IMR-90 (cell line): ENCODE measurements at regions not wholly inside any gene's neighbourhood (a gene's known extent, or its start where the extent isn't known, plus 50 kb on each side); places are given as distances from the start of the nearest gene placed in this dataset.
"Not testable (repeated sequence)": the region's sequence is repeated elsewhere in the genome, so short reads cannot be mapped to it uniquely, and the experiment has no call there.

ENCODE experiments used
- ATAC-seq: fragments of 200-7000 bp; cut with Tn5 transposase; 2 replicates; pipeline ENCODE4 v1.9.1; 2020; ENCODE audit warnings: low read depth, mild to moderate bottlenecking, moderate library complexity
- BruUV-seq: library from RNA; stranded (reverse); fragments of 400-500 nt; replicated peaks from 2 replicates; lab custom pipeline; 2021; lab: Mats Ljungman, UMichigan
- CTCF ChIA-PET: fragments of 300-600 bp; formaldehyde crosslinking; extraction: SDS; loops from one replicate; lab custom pipeline; 2021; ENCODE audit warnings: antibody characterized with exemption; lab: Yijun Ruan, JAX
- POLR2A ChIA-PET: fragments of 300-600 bp; sonication (Branson Sonifier 250); formaldehyde crosslinking; loops from one replicate; lab custom pipeline; 2022; ENCODE audit warnings: antibody characterized with exemption; ENCODE audit not compliant: unreplicated experiment; lab: Charles Lee
- DNase-seq: peaks from one replicate; pipeline ENCODE4 v3.0.0; 2013
- H2AFZ ChIP-seq: replicated peaks from 2 replicates; pipeline ENCODE3; 2013; ENCODE audit warnings: low read length, mild to moderate bottlenecking; ENCODE audit not compliant: poor library complexity
- H2AK5ac ChIP-seq: 2 replicates; pipeline ENCODE4 v1.6.1; 2013; ENCODE audit warnings: low read depth, low read length, inconsistent platforms
- H2AK9ac ChIP-seq: replicated peaks from 2 replicates; pipeline ENCODE3; 2013; ENCODE audit warnings: mild to moderate bottlenecking, low read depth, low read length, moderate library complexity; ENCODE audit not compliant: poor library complexity
- H2BK120ac ChIP-seq: 2 replicates; pipeline ENCODE4 v1.6.1; 2013; ENCODE audit warnings: low read depth, low read length, inconsistent platforms
- H2BK15ac ChIP-seq: 3 replicates; pipeline ENCODE4 v1.6.1; 2013; ENCODE audit warnings: low read depth, low read length, inconsistent platforms
- H2BK20ac ChIP-seq: 2 replicates; pipeline ENCODE4 v1.6.1; 2013; ENCODE audit warnings: low read depth, mild to moderate bottlenecking, inconsistent platforms, low read length, moderate library complexity
- H2BK5ac ChIP-seq: 2 replicates; pipeline ENCODE4 v1.6.1; 2013; ENCODE audit warnings: mild to moderate bottlenecking, low read depth, low read length, inconsistent platforms; ENCODE audit not compliant: poor library complexity, severe bottlenecking
- H3K14ac ChIP-seq: replicated peaks from 2 replicates; pipeline ENCODE4 v1.6.1; 2013; ENCODE audit warnings: low read depth, low read length, inconsistent platforms
- H3K18ac ChIP-seq: 2 replicates; pipeline ENCODE4 v1.6.1; 2013; ENCODE audit warnings: low read depth, low read length, control low read depth
- H3K23ac ChIP-seq: 2 replicates; pipeline ENCODE4 v1.6.1; 2013; ENCODE audit warnings: low read depth, low read length, inconsistent platforms
- H3K27ac ChIP-seq: 2 replicates; pipeline ENCODE4 v1.5.1; 2013; ENCODE audit warnings: mild to moderate bottlenecking, control low read depth, low read length; ENCODE audit not compliant: insufficient read depth
- H3K27me3 ChIP-seq: 2 replicates; pipeline ENCODE4 v1.6.1; 2013; ENCODE audit warnings: low read length; ENCODE audit not compliant: control insufficient read depth, insufficient read depth
- H3K36me3 ChIP-seq: 2 replicates; pipeline ENCODE4 v1.6.1; 2013; ENCODE audit warnings: low read length, mixed read lengths; ENCODE audit not compliant: control insufficient read depth, insufficient read depth
- H3K4ac ChIP-seq: 2 replicates; pipeline ENCODE4 v1.6.1; 2013; ENCODE audit warnings: low read depth, low read length, inconsistent platforms
- H3K4me1 ChIP-seq: 2 replicates; pipeline ENCODE4 v1.6.1; 2013; ENCODE audit warnings: low read length, mixed read lengths; ENCODE audit not compliant: control insufficient read depth, insufficient read depth
- H3K4me2 ChIP-seq: 2 replicates; pipeline ENCODE4 v1.6.1; 2013; ENCODE audit warnings: low read depth, mild to moderate bottlenecking, control low read depth, low read length, moderate library complexity
- H3K4me3 ChIP-seq: 2 replicates; pipeline ENCODE4 v1.5.1; 2013; ENCODE audit warnings: low read depth, mild to moderate bottlenecking, control low read depth, low read length, moderate library complexity; ENCODE audit not compliant: insufficient read depth
- H3K56ac ChIP-seq: 2 replicates; pipeline ENCODE4 v1.6.1; 2013; ENCODE audit warnings: low read length, inconsistent platforms; ENCODE audit not compliant: insufficient read depth; ENCODE audit errors: extremely low read depth
- H3K79me1 ChIP-seq, 2 experiments: 2 replicates each; pipeline ENCODE4 v1.6.1; 2013; ENCODE audit warnings: low read length in 2 of 2, inconsistent platforms in 1 of 2, low read depth in 1 of 2
- H3K9ac ChIP-seq: 2 replicates; pipeline ENCODE4 v1.6.1; 2013; ENCODE audit warnings: low read depth, low read length, control low read depth
- H3K9me1 ChIP-seq: 2 replicates; pipeline ENCODE4 v1.6.1; 2013; ENCODE audit warnings: low read length, inconsistent platforms; ENCODE audit not compliant: insufficient read depth
- H3K9me3 ChIP-seq: 2 replicates; pipeline ENCODE4 v1.6.1; 2013; ENCODE audit warnings: low read length; ENCODE audit not compliant: control insufficient read depth, insufficient read depth
- H4K20me1 ChIP-seq: 2 replicates; pipeline ENCODE4 v1.6.1; 2013; ENCODE audit warnings: low read length, inconsistent platforms; ENCODE audit not compliant: insufficient read depth
- H4K5ac ChIP-seq: 2 replicates; pipeline ENCODE4 v1.6.1; 2013; ENCODE audit warnings: mild to moderate bottlenecking, low read depth, low read length, control low read depth
- H4K8ac ChIP-seq, 2 experiments: 2 replicates each; pipeline ENCODE4 v1.6.1; 2013; ENCODE audit warnings: low read depth in 2 of 2, low read length in 2 of 2, control low read depth in 1 of 2, inconsistent platforms in 1 of 2
- H4K91ac ChIP-seq: 2 replicates; pipeline ENCODE4 v1.6.1; 2013; ENCODE audit warnings: low read depth, low read length, inconsistent platforms; ENCODE audit not compliant: insufficient read depth
- dilution Hi-C: fragments of 300-500 bp; cut with HindIII; formaldehyde crosslinking; loops from one replicate; pipeline ENCODE4 v1.14.3; 2018; ENCODE audit warnings: low sequenced_read_pairs; ENCODE audit not compliant: unreplicated experiment
- in situ Hi-C: fragments of 300-500 bp; cut with MboI; formaldehyde crosslinking; loops from 3 replicates; pipeline ENCODE4 v1.14.3; 2019; ENCODE audit warnings: low sequenced_read_pairs, inconsistent platforms, mixed read lengths
- intact Hi-C: fragments of 100-400 bp; cut with micrococcal nuclease; formaldehyde crosslinking; loops from 2 replicates; pipeline ENCODE4 v1.10.0; 2022

DNA sequence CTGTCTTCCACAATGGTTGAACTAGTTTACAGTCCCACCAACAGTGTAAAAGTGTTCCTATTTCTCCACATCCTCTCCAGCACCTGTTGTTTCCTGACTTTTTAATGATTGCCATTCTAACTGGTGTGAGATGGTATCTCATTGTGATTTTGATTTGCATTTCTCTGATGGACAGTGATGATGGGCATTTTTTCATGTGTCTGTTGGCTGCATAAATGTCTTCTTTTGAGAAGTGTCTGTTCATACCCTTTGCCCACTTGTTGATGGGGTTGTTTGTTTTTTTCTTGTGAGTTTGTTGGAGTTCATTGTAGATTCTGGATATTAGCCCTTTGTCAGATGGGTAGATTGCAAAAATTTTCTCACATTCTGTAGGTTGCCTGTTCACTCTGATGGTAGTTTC is 153.1 kb downstream of the ALX1 start:
- in situ Hi-C loops, H3K23ac ChIP-seq, H3K56ac ChIP-seq, H3K18ac ChIP-seq, H2BK15ac ChIP-seq, H3K4me3 ChIP-seq, H2BK5ac ChIP-seq, H3K27me3 ChIP-seq, H4K8ac ChIP-seq, H2BK120ac ChIP-seq, H2BK20ac ChIP-seq, H3K4ac ChIP-seq, H4K5ac ChIP-seq, POLR2A ChIA-PET, DNase-seq, ATAC-seq, intact Hi-C loops, H4K91ac ChIP-seq, H3K14ac ChIP-seq, H2AK9ac ChIP-seq, H3K9me1 ChIP-seq, H3K79me1 ChIP-seq, H3K27ac ChIP-seq, H2AFZ ChIP-seq, CTCF ChIA-PET, H3K4me1 ChIP-seq, H2AK5ac ChIP-seq, H3K9me3 ChIP-seq, H3K9ac ChIP-seq, dilution Hi-C loops, H3K36me3 ChIP-seq, H4K20me1 ChIP-seq, BruUV-seq, H3K4me2 ChIP-seq: not testable (repeated sequence)
